Neural progenitor cell (in vitro differentiated cells): ENCODE measurements at regions not wholly inside any gene's neighbourhood (a gene's known extent, or its start where the extent isn't known, plus 50 kb on each side); places are given as distances from the start of the nearest gene placed in this dataset.

ENCODE experiments used
- DNase-seq: peaks from one replicate; pipeline ENCODE4 v3.0.0-alpha.2; 2016; ENCODE audit warnings: low spot score
- H2AFZ ChIP-seq: fragments of 200-600 bp; sonication (generic); replicated peaks from 2 replicates; pipeline ENCODE4 v1.6.1; 2016; ENCODE audit warnings: antibody characterized with exemption
- H3F3A ChIP-seq: fragments of 200-600 bp; sonication (generic); 2 replicates; pipeline ENCODE4 v1.6.1; 2016; ENCODE audit warnings: antibody characterized with exemption, low read depth
- H3K27ac ChIP-seq: fragments of 200-600 bp; sonication (generic); 2 replicates; pipeline ENCODE4 v1.5.1; 2016; ENCODE audit warnings: mild to moderate bottlenecking
- H3K27me3 ChIP-seq: fragments of 200-600 bp; sonication (generic); 2 replicates; pipeline ENCODE4 v1.6.1; 2016; ENCODE audit warnings: mild to moderate bottlenecking, moderate library complexity
- H3K36me3 ChIP-seq: fragments of 200-600 bp; sonication (generic); 2 replicates; pipeline ENCODE4 v1.5.1; 2016
- H3K4me1 ChIP-seq: fragments of 200-600 bp; sonication (generic); 2 replicates; pipeline ENCODE4 v1.6.1; 2016; ENCODE audit warnings: mixed run types
- H3K4me2 ChIP-seq: fragments of 200-600 bp; sonication (generic); 2 replicates; pipeline ENCODE4 v1.6.1; 2016
- H3K4me3 ChIP-seq: fragments of 200-600 bp; sonication (generic); 2 replicates; pipeline ENCODE4 v1.5.1; 2016
- H3K79me2 ChIP-seq: fragments of 200-600 bp; sonication (generic); 2 replicates; pipeline ENCODE4 v1.6.1; 2016; ENCODE audit warnings: low read depth
- H3K9ac ChIP-seq: fragments of 200-600 bp; sonication (generic); 2 replicates; pipeline ENCODE4 v1.6.1; 2016
- H3K9me3 ChIP-seq: fragments of 200-600 bp; sonication (generic); 2 replicates; pipeline ENCODE4 v1.5.1; 2016; ENCODE audit warnings: low read depth
- H4K20me1 ChIP-seq: fragments of 200-600 bp; sonication (generic); 2 replicates; pipeline ENCODE4 v1.6.1; 2016; ENCODE audit warnings: low read depth
- H3K27ac Mint-ChIP-seq: 3 replicates; pipeline ENCODE4 v1.8.0; 2021; ENCODE audit warnings: mixed read lengths
- H3K27me3 Mint-ChIP-seq: 2 replicates; pipeline ENCODE4 v1.8.0; 2022; ENCODE audit warnings: low read depth, mild to moderate bottlenecking, inconsistent platforms, moderate library complexity, mixed read lengths; ENCODE audit not compliant: insufficient read depth
- H3K36me3 Mint-ChIP-seq: 3 replicates; pipeline ENCODE4 v1.8.0; 2021; ENCODE audit warnings: mixed read lengths
- H3K4me1 Mint-ChIP-seq: 3 replicates; pipeline ENCODE4 v1.8.0; 2021; ENCODE audit warnings: mixed read lengths
- H3K4me3 Mint-ChIP-seq: 3 replicates; pipeline ENCODE4 v1.8.0; 2021; ENCODE audit warnings: mild to moderate bottlenecking, moderate library complexity, mixed read lengths
- H3K9me3 Mint-ChIP-seq: 3 replicates; pipeline ENCODE4 v1.8.0; 2020; ENCODE audit warnings: mixed read lengths
- CTCF ChIP-seq: fragments of 200-600 bp; sonication (generic); IDR thresholded peaks from 2 replicates; pipeline ENCODE4 v1.5.1; 2017; ENCODE audit warnings: antibody characterized with exemption, mild to moderate bottlenecking
- EZH2 ChIP-seq: fragments of 200-600 bp; sonication (generic); IDR thresholded peaks from 2 replicates; pipeline ENCODE4 v1.6.1; 2017; ENCODE audit warnings: antibody characterized with exemption, mild to moderate bottlenecking, moderate library complexity
- EZH2phosphoT487 ChIP-seq: fragments of 200-600 bp; sonication (generic); IDR thresholded peaks from 2 replicates; pipeline ENCODE4 v1.6.1; 2017; ENCODE audit warnings: antibody characterized with exemption

- Mint-ChIP-seq H3K4me1 (no peaks in the 10 kb centered on the region), H3K27ac (no peak overlapping the region), H3K27me3 (no peaks in the 10 kb centered on the region), H3K4me3 (no peak overlapping the region), H3K9me3 (no peaks in the 10 kb centered on the region), H3K36me3 (no peaks in the 10 kb centered on the region)
- no peak overlapping the region for H3K4me2 ChIP-seq
- H3K9me3 ChIP-seq = no peaks in the 10 kb centered on the region
- H4K20me1 ChIP-seq = no peaks in the 10 kb centered on the region
- no peak overlapping the region for H3K9ac ChIP-seq
- H2AFZ ChIP-seq = peak overlapping the region; percentile 50
- no peak overlapping the region for H3K4me3 ChIP-seq
- H3F3A ChIP-seq = no peaks in the 10 kb centered on the region
- H3K4me1 ChIP-seq = no peaks in the 10 kb centered on the region
- no peak for TF ChIP-seq EZH2phosphoT487
- TF ChIP-seq CTCF = no peak
- no peak for TF ChIP-seq EZH2
- H3K27me3 ChIP-seq = no peaks in the 10 kb centered on the region
- H3K36me3 ChIP-seq = no peaks in the 10 kb centered on the region
- H3K79me2 ChIP-seq = no peaks in the 10 kb centered on the region
- no peak for DNase-seq
- no peak overlapping the region for H3K27ac ChIP-seq
These were observed 245.1 kb upstream of the ATXN7L3B start for GRCh38 chr12:74292351-74293194.

- Mint-ChIP-seq H3K36me3 (no peaks in the 10 kb centered on the region), H3K27ac (no peak overlapping the region), H3K4me3 (no peak overlapping the region), H3K9me3 (no peaks in the 10 kb centered on the region), H3K27me3 (no peaks in the 10 kb centered on the region), H3K4me1 (no peaks in the 10 kb centered on the region)
- Histone ChIP-seq H3K4me1 (no peaks in the 10 kb centered on the region), H4K20me1 (no peaks in the 10 kb centered on the region), H3K9ac (no peak overlapping the region), H3K27me3 (no peaks in the 10 kb centered on the region), H3K79me2 (no peaks in the 10 kb centered on the region), H3K27ac (no peak overlapping the region), H2AFZ (no peak overlapping the region), H3K9me3 (no peaks in the 10 kb centered on the region), H3K4me2 (no peak overlapping the region), H3K4me3 (no peak overlapping the region), H3F3A (no peaks in the 10 kb centered on the region), H3K36me3 (no peaks in the 10 kb centered on the region)
- TF ChIP-seq EZH2 (no peak), EZH2phosphoT487 (no peak), CTCF (no peak)
- no peak for DNase-seq
These were observed 243.9 kb upstream of the ATXN7L3B start for GRCh38 chr12:74293689-74294131.

GRCh38 chr12:74317078-74317601 is 220.5 kb upstream of the ATXN7L3B start:
- no peak overlapping the region for H3K27ac Mint-ChIP-seq
- no peaks in the 10 kb centered on the region for H3F3A ChIP-seq
- H3K9ac ChIP-seq = no peak overlapping the region
- H3K36me3 Mint-ChIP-seq = no peaks in the 10 kb centered on the region
- no peak overlapping the region for H3K4me3 Mint-ChIP-seq
- no peak overlapping the region for H3K27ac ChIP-seq
- no peaks in the 10 kb centered on the region for H3K27me3 Mint-ChIP-seq
- H3K4me1 Mint-ChIP-seq = no peaks in the 10 kb centered on the region
- DNase-seq = peak; percentile 60
- H3K4me3 ChIP-seq = no peak overlapping the region
- H2AFZ ChIP-seq = peak overlapping the region; percentile 85
- H3K4me2 ChIP-seq = no peak overlapping the region
- H3K9me3 ChIP-seq = no peaks in the 10 kb centered on the region
- TF ChIP-seq EZH2 (no peak), CTCF (peak; percentile 69), EZH2phosphoT487 (no peak)
- H3K27me3 ChIP-seq = no peaks in the 10 kb centered on the region
- no peaks in the 10 kb centered on the region for H3K4me1 ChIP-seq
- H3K36me3 ChIP-seq = no peaks in the 10 kb centered on the region
- no peaks in the 10 kb centered on the region for H3K79me2 ChIP-seq
- no peaks in the 10 kb centered on the region for H3K9me3 Mint-ChIP-seq
- H4K20me1 ChIP-seq = no peaks in the 10 kb centered on the region
